C4-2B (cell line): ENCODE measurements at regions not wholly inside any gene's neighbourhood (a gene's known extent, or its start where the extent isn't known, plus 50 kb on each side); places are given as distances from the start of the nearest gene placed in this dataset.

Experiments
- ZFX ChIP-seq: fragments of 450-650 bp; IDR thresholded peaks from 2 replicates; pipeline ENCODE4 v1.6.1; 2017
- TF ChIP-seq, protein P1 (sequence below): fragments of 450-650 bp; conservative IDR thresholded peaks from 2 replicates; pipeline ENCODE4 v1.5.1; 2017; ENCODE audit warnings: mild to moderate bottlenecking

DNA sequence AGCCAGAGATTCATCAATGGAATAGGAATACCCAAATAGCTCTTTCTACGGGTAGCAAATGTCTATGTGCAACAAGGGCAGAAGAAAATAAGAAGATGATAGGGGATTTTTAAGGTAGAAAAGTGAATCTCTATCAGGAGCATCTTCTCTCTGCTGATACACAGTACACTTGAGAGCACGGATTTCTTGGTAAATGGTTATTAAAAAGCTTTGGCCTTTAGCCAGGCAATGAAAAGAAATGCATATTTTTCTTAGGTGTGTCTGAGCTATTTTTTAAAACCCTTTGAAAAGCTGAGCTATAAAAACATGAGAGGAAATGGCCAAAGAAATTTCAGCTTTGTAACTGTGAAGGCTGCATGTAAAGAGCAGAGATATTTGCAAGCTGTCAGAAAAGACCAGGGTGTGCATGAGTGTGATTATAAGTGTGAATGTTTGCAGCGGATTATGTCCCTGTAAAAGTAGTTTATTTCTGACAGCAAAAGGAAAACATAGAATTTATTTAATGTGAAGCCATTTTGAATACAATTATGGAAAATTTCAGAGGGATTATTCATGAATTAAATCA, 487.1 kb upstream of the PIK3R1 start:
- TF ChIP-seq ZFX = no peak
- TF ChIP-seq, protein P1, sequence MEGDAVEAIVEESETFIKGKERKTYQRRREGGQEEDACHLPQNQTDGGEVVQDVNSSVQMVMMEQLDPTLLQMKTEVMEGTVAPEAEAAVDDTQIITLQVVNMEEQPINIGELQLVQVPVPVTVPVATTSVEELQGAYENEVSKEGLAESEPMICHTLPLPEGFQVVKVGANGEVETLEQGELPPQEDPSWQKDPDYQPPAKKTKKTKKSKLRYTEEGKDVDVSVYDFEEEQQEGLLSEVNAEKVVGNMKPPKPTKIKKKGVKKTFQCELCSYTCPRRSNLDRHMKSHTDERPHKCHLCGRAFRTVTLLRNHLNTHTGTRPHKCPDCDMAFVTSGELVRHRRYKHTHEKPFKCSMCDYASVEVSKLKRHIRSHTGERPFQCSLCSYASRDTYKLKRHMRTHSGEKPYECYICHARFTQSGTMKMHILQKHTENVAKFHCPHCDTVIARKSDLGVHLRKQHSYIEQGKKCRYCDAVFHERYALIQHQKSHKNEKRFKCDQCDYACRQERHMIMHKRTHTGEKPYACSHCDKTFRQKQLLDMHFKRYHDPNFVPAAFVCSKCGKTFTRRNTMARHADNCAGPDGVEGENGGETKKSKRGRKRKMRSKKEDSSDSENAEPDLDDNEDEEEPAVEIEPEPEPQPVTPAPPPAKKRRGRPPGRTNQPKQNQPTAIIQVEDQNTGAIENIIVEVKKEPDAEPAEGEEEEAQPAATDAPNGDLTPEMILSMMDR = no peak
